HepG2 (cell line): ENCODE measurements at regions not wholly inside any gene's neighbourhood (a gene's known extent, or its start where the extent isn't known, plus 50 kb on each side); places are given as distances from the start of the nearest gene placed in this dataset.
A peak's percentile ranks its signal among the peaks of the same experiment; 100 is the strongest.

Experiments
- DNMT3B ChIP-seq: conservative IDR thresholded peaks from 2 replicates; pipeline ENCODE4 v1.6.1; 2016; ENCODE audit warnings: missing biosample characterization, control low read depth
- HIVEP1 ChIP-seq: sonication (generic); formaldehyde crosslinking; IDR thresholded peaks from 2 replicates; pipeline ENCODE4 v1.4.0; 2020; ENCODE audit warnings: mild to moderate bottlenecking, missing genetic modification reagents
- HMGA1 ChIP-seq: sonication (generic); formaldehyde crosslinking; conservative IDR thresholded peaks from 2 replicates; pipeline ENCODE4 v1.4.0; 2020; ENCODE audit warnings: missing genetic modification reagents
- HOXA5 ChIP-seq: sonication (generic); formaldehyde crosslinking; IDR thresholded peaks from 2 replicates; pipeline ENCODE4 v1.4.0; 2020; ENCODE audit warnings: missing genetic modification reagents
- ISX ChIP-seq: sonication (generic); formaldehyde crosslinking; conservative IDR thresholded peaks from 2 replicates; pipeline ENCODE4 v1.5.0; 2020; ENCODE audit warnings: missing genetic modification reagents
- KMT2A ChIP-seq: sonication (generic); formaldehyde crosslinking; IDR thresholded peaks from 2 replicates; pipeline ENCODE4 v1.4.0; 2020; ENCODE audit warnings: missing genetic modification reagents
- MED8 ChIP-seq: sonication (generic); formaldehyde crosslinking; IDR thresholded peaks from 2 replicates; pipeline ENCODE4 v1.8.1; 2023; ENCODE audit warnings: mild to moderate bottlenecking, missing genetic modification reagents; ENCODE audit not compliant: insufficient replicate concordance
- MLLT10 ChIP-seq: sonication (generic); formaldehyde crosslinking; IDR thresholded peaks from 2 replicates; pipeline ENCODE4 v1.4.0; 2020; ENCODE audit warnings: missing genetic modification reagents
- NR2C2 ChIP-seq: sonication (generic); formaldehyde crosslinking; IDR thresholded peaks from 2 replicates; pipeline ENCODE4 v1.4.0; 2020; ENCODE audit warnings: missing genetic modification reagents, mild to moderate bottlenecking, moderate library complexity, borderline replicate concordance
- SCMH1 ChIP-seq: sonication (generic); formaldehyde crosslinking; IDR thresholded peaks from 2 replicates; pipeline ENCODE4 v1.9.0; 2021; ENCODE audit warnings: missing genetic modification reagents, mild to moderate bottlenecking, borderline replicate concordance
- TARDBP ChIP-seq: sonication (generic); formaldehyde crosslinking; IDR thresholded peaks from 2 replicates; pipeline ENCODE4 v1.8.0; 2022; ENCODE audit warnings: mild to moderate bottlenecking, missing genetic modification reagents
- ZBTB42 ChIP-seq: sonication (generic); formaldehyde crosslinking; IDR thresholded peaks from 2 replicates; pipeline ENCODE4 v1.5.0; 2020; ENCODE audit warnings: mild to moderate bottlenecking, missing genetic modification reagents
- ZFP41 ChIP-seq: sonication (generic); formaldehyde crosslinking; IDR thresholded peaks from 2 replicates; pipeline ENCODE4 v1.4.0; 2020; ENCODE audit warnings: mild to moderate bottlenecking, missing genetic modification reagents, borderline replicate concordance
- ZKSCAN8 ChIP-seq: IDR thresholded peaks from 2 replicates; pipeline ENCODE4 v1.6.1; 2016; ENCODE audit warnings: borderline replicate concordance, missing genetic modification reagents, missing compliant biosample characterization
- ZNF432 ChIP-seq: sonication (generic); formaldehyde crosslinking; IDR thresholded peaks from 2 replicates; pipeline ENCODE4 v1.5.0; 2020; ENCODE audit warnings: missing genetic modification reagents, mild to moderate bottlenecking, borderline replicate concordance
- ZNF441 ChIP-seq: sonication (generic); formaldehyde crosslinking; IDR thresholded peaks from 2 replicates; pipeline ENCODE4 v1.7.0; 2021; ENCODE audit warnings: missing genetic modification reagents, borderline replicate concordance
- ZNF567 ChIP-seq: sonication (generic); formaldehyde crosslinking; IDR thresholded peaks from 2 replicates; pipeline ENCODE4 v1.8.1; 2023; ENCODE audit warnings: mild to moderate bottlenecking, missing genetic modification reagents, borderline replicate concordance
- ZNF674 ChIP-seq: sonication (generic); formaldehyde crosslinking; IDR thresholded peaks from 2 replicates; pipeline ENCODE4 v1.5.0; 2020; ENCODE audit warnings: low read depth, mild to moderate bottlenecking, missing genetic modification reagents
- ZSCAN31 ChIP-seq: sonication (generic); formaldehyde crosslinking; IDR thresholded peaks from 2 replicates; pipeline ENCODE4 v1.5.0; 2020; ENCODE audit warnings: low read depth, mild to moderate bottlenecking, missing genetic modification reagents
- TF ChIP-seq, protein P1 (sequence below): sonication (generic); formaldehyde crosslinking; IDR thresholded peaks from 2 replicates; pipeline ENCODE4 v1.4.0; 2020; ENCODE audit warnings: low read depth, mild to moderate bottlenecking, missing genetic modification reagents
- TF ChIP-seq, protein P2 (sequence below): sonication (generic); formaldehyde crosslinking; conservative IDR thresholded peaks from 2 replicates; pipeline ENCODE4 v1.8.0; 2022; ENCODE audit warnings: low read depth, missing genetic modification reagents
- TF ChIP-seq, protein P3 (sequence below): fragments of 450-650 bp; IDR thresholded peaks from 2 replicates; pipeline ENCODE4 v1.6.1; 2017
- TF ChIP-seq, protein P4 (sequence below): IDR thresholded peaks from 2 replicates; pipeline ENCODE4 v1.6.1; 2012; ENCODE audit warnings: low read length, improper control_type of control experiment

DNA sequence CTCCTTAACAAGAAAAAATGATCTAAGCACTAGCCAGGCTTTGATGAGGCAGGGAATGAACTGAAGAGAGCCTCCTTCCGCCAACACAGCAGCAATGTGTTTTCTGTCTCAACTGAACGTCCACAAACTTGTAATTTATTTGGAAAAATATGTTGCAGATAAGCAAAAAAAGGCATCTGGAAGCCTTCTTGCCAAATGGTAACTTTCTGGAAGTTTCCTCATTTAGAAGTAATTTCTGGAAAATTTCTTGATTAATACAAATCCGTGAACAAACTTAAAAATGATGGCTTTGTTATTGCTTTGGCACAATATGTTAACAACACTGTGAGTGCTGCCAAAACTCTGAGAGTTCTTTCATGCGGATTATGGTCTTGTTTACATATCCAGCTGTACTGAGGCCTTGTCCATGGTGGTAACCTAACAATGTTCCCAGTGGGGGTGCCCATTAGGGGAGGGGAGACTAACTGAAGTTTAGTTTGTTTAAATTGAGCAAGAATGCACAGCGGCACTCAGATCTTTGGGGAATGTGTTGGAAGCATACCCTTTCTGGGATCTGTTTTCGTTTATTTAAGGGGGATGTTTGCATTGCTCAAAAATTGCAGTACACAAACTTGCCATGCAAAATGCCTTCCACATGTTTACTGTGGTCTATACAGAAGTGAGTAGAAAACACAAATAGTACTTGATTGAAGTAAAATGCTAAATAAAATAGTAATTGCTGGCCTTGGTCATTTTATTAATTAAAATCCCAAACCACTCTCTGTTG is 334.7 kb downstream of the NR2F1-AS1 start (continued):
- TF ChIP-seq, protein P1, sequence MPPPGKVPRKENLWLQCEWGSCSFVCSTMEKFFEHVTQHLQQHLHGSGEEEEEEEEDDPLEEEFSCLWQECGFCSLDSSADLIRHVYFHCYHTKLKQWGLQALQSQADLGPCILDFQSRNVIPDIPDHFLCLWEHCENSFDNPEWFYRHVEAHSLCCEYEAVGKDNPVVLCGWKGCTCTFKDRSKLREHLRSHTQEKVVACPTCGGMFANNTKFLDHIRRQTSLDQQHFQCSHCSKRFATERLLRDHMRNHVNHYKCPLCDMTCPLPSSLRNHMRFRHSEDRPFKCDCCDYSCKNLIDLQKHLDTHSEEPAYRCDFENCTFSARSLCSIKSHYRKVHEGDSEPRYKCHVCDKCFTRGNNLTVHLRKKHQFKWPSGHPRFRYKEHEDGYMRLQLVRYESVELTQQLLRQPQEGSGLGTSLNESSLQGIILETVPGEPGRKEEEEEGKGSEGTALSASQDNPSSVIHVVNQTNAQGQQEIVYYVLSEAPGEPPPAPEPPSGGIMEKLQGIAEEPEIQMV (CRISPR knock-in tag): peak; percentile 78; the same call in 1 of the 2 replicates
- TF ChIP-seq ZNF567 (CRISPR knock-in tag): peak; percentile 59; the same call in 1 of the 2 replicates
- 0 out of 2 replicates have a peak, but pooled peaks have one; percentile 73 for TF ChIP-seq ZBTB42 (CRISPR knock-in tag)
- TF ChIP-seq DNMT3B: peak; percentile 89
- no peak for TF ChIP-seq MLLT10 (CRISPR knock-in tag)
- TF ChIP-seq ZNF441 (CRISPR knock-in tag): peak; percentile 81
- no peak for TF ChIP-seq ZFP41
- no peak for TF ChIP-seq ISX (CRISPR knock-in tag)
- peak; percentile 60; the same call in 1 of the 2 replicates for TF ChIP-seq NR2C2
- TF ChIP-seq ZKSCAN8 (CRISPR knock-in tag): peak; percentile 94
- peak; percentile 73 for TF ChIP-seq MED8 (CRISPR knock-in tag)
- TF ChIP-seq, protein P2, sequence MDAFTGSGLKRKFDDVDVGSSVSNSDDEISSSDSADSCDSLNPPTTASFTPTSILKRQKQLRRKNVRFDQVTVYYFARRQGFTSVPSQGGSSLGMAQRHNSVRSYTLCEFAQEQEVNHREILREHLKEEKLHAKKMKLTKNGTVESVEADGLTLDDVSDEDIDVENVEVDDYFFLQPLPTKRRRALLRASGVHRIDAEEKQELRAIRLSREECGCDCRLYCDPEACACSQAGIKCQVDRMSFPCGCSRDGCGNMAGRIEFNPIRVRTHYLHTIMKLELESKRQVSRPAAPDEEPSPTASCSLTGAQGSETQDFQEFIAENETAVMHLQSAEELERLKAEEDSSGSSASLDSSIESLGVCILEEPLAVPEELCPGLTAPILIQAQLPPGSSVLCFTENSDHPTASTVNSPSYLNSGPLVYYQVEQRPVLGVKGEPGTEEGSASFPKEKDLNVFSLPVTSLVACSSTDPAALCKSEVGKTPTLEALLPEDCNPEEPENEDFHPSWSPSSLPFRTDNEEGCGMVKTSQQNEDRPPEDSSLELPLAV: no peak
- TF ChIP-seq HIVEP1 (CRISPR knock-in tag): no peak
- TF ChIP-seq ZSCAN31 (CRISPR knock-in tag): 0 out of 2 replicates have a peak, but pooled peaks have one; percentile 75
- TF ChIP-seq, protein P3, sequence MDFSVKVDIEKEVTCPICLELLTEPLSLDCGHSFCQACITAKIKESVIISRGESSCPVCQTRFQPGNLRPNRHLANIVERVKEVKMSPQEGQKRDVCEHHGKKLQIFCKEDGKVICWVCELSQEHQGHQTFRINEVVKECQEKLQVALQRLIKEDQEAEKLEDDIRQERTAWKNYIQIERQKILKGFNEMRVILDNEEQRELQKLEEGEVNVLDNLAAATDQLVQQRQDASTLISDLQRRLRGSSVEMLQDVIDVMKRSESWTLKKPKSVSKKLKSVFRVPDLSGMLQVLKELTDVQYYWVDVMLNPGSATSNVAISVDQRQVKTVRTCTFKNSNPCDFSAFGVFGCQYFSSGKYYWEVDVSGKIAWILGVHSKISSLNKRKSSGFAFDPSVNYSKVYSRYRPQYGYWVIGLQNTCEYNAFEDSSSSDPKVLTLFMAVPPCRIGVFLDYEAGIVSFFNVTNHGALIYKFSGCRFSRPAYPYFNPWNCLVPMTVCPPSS: no peak
- TF ChIP-seq ZNF674 (CRISPR knock-in tag): no peak
- TF ChIP-seq KMT2A (CRISPR knock-in tag): no peak
- TF ChIP-seq HMGA1 (CRISPR knock-in tag): no peak
- TF ChIP-seq, protein P4, sequence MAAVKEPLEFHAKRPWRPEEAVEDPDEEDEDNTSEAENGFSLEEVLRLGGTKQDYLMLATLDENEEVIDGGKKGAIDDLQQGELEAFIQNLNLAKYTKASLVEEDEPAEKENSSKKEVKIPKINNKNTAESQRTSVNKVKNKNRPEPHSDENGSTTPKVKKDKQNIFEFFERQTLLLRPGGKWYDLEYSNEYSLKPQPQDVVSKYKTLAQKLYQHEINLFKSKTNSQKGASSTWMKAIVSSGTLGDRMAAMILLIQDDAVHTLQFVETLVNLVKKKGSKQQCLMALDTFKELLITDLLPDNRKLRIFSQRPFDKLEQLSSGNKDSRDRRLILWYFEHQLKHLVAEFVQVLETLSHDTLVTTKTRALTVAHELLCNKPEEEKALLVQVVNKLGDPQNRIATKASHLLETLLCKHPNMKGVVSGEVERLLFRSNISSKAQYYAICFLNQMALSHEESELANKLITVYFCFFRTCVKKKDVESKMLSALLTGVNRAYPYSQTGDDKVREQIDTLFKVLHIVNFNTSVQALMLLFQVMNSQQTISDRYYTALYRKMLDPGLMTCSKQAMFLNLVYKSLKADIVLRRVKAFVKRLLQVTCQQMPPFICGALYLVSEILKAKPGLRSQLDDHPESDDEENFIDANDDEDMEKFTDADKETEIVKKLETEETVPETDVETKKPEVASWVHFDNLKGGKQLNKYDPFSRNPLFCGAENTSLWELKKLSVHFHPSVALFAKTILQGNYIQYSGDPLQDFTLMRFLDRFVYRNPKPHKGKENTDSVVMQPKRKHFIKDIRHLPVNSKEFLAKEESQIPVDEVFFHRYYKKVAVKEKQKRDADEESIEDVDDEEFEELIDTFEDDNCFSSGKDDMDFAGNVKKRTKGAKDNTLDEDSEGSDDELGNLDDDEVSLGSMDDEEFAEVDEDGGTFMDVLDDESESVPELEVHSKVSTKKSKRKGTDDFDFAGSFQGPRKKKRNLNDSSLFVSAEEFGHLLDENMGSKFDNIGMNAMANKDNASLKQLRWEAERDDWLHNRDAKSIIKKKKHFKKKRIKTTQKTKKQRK: no peak
- peak; percentile 98 for TF ChIP-seq TARDBP
- no peak for TF ChIP-seq ZNF432 (CRISPR knock-in tag)
- peak; percentile 88 for TF ChIP-seq HOXA5 (CRISPR knock-in tag)
- TF ChIP-seq SCMH1: no peak
